Tibial artery (tissue), 4 donors: ENCODE measurements at regions not wholly inside any gene's neighbourhood (a gene's known extent, or its start where the extent isn't known, plus 50 kb on each side); places are given as distances from the start of the nearest gene placed in this dataset.

Experiments used
- DNase-seq, 2 donors: peaks; one replicate each; pipeline ENCODE4 v3.0.0-alpha.2; 2019
- H3K27ac ChIP-seq, 2 donors: fragments of 200-600 bp; sonication (generic) in 1 of 2; 1 replicate in 1 of 2; 2 replicates in 1 of 2; pipeline ENCODE4 v1.5.1; 2018 to 2019; ENCODE audit warnings: mild to moderate bottlenecking in 1 of 2
- H3K27me3 ChIP-seq, 2 donors: fragments of 200-600 bp; sonication (generic) in 1 of 2; one replicate each; pipeline versions ENCODE4 v1.5.1 to v1.6.0; 2016 to 2019
- H3K36me3 ChIP-seq, 3 donors: fragments of 200-600 bp; sonication (generic) in 2 of 3; one replicate each; pipeline ENCODE4 v1.5.1; 2016 to 2019; ENCODE audit warnings: mild to moderate bottlenecking in 2 of 3
- H3K4me1 ChIP-seq, 4 donors: fragments of 200-600 bp; sonication (generic) in 2 of 4; 1 replicate in 3 of 4; 2 replicates in 1 of 4; pipeline ENCODE4 v1.5.1; 2016 to 2019
- H3K4me3 ChIP-seq, 2 donors: fragments of 200-600 bp; sonication (generic) in 1 of 2; 1 replicate in 1 of 2; 2 replicates in 1 of 2; pipeline ENCODE4 v1.5.1; 2018 to 2019; ENCODE audit warnings: mild to moderate bottlenecking in 2 of 2
- H3K9me3 ChIP-seq, 3 donors: fragments of 200-600 bp; sonication (generic) in 1 of 3; one replicate each; pipeline ENCODE4 v1.5.1; 2016 to 2019
- intact Hi-C: fragments of 100-400 bp; cut with DNase I; formaldehyde crosslinking; loops from one replicate; pipeline ENCODE4 v1.15.0; 2023; ENCODE audit warnings: low total_unique reads
- TF ChIP-seq, protein P1 (sequence below), 2 experiments: fragments of 200-600 bp in 1 of 2; fragments of 450-650 bp in 1 of 2; IDR thresholded peaks; one replicate each; pipeline ENCODE4 v1.5.1; 2017 to 2019; ENCODE audit warnings: antibody characterized with exemption in 2 of 2, mild to moderate bottlenecking in 1 of 2, moderate library complexity in 1 of 2

DNA sequence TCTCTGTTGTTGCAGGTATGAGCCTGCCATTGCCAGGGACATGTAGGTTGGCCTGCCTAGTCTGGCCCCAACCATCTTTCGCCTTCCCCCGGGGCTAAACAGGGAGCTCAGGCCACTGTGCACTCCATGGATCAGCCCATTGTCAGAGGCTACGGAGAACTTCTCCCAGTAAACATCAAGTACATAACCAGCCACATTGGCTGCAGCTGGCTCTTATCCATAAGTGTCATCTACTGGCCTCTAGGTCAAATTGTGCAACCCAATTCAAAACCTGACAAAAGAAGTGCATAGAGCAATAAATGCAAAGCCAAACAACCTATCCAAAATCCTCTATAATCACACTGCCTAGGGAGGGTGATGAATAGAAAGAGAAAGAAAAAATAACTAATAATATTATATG, 418.1 kb upstream of the DCC start:
- no peak for DNase-seq
- intact Hi-C loops = loop anchor here (2.0 kb wide), 1 partner anchor 17 kb away; no protein-coding TSS in a partner anchor
- TF ChIP-seq, protein P1, sequence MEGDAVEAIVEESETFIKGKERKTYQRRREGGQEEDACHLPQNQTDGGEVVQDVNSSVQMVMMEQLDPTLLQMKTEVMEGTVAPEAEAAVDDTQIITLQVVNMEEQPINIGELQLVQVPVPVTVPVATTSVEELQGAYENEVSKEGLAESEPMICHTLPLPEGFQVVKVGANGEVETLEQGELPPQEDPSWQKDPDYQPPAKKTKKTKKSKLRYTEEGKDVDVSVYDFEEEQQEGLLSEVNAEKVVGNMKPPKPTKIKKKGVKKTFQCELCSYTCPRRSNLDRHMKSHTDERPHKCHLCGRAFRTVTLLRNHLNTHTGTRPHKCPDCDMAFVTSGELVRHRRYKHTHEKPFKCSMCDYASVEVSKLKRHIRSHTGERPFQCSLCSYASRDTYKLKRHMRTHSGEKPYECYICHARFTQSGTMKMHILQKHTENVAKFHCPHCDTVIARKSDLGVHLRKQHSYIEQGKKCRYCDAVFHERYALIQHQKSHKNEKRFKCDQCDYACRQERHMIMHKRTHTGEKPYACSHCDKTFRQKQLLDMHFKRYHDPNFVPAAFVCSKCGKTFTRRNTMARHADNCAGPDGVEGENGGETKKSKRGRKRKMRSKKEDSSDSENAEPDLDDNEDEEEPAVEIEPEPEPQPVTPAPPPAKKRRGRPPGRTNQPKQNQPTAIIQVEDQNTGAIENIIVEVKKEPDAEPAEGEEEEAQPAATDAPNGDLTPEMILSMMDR (IDR thresholded peaks at IDR 0.05) = no peak

DNA sequence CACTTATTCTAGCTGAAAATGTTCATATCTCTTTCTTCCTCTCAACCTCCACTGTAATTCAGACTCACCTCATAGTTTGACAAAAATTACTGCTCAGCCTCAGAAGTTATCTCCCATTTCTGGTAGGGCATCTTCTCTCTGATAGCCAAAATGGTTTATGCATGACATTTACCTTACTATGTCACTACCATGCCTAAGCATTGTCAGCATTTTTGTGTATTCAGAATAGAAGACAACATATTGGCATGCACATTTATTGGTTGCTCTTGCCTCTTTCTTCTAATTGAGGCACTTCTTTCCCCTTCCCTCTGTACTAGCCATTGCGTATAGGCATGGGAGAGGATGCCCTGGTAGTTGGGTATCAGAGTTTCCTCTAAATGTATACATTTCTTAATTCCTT, 406.1 kb upstream of the DCC start:
- TF ChIP-seq, protein P1 (IDR thresholded peaks at IDR 0.05) = no peak
- Histone ChIP-seq H3K9me3 (no peaks in the 10 kb centered on the region), H3K27me3 (no peaks in the 10 kb centered on the region), H3K4me1 (no peaks in the 10 kb centered on the region), H3K4me3 (no peak overlapping the region), H3K27ac (no peak overlapping the region), H3K36me3 (no peaks in the 10 kb centered on the region)
- intact Hi-C loops = no loop called here
- no peak for DNase-seq

More for the DNA sequence above, 418.1 kb upstream of the DCC start:
- Histone ChIP-seq H3K36me3 (no peaks in the 10 kb centered on the region), H3K27me3 (no peaks in the 10 kb centered on the region), H3K4me1 (no peaks in the 10 kb centered on the region), H3K4me3 (no peak overlapping the region), H3K27ac (no peak overlapping the region), H3K9me3 (peaks cover 0 to 6% (median 0%) of the 10 kb centered on the region in 3 donors)

DNA sequence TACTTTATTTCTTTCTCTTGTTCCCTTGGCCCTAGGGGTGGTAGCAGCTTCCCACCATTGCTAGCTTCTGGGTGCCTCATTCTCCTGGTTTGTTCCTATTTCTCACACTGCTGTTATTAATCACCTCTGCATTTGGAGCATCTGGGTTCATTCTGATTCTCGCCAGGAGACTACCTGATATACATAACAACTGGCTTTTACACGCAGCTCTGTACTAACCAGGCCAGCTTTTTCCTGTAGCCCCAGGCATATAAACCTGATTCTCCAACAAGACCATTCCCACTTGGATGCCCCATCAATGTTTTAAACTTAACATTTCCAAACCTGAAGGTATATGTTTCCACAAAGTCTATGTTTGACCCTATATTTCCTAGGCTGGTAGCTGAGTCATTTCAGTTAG, 403.9 kb upstream of the DCC start:
- Histone ChIP-seq H3K27ac (no peak overlapping the region), H3K27me3 (no peaks in the 10 kb centered on the region), H3K36me3 (no peaks in the 10 kb centered on the region), H3K9me3 (no peaks in the 10 kb centered on the region), H3K4me3 (no peak overlapping the region), H3K4me1 (no peaks in the 10 kb centered on the region)
- TF ChIP-seq, protein P1 (IDR thresholded peaks at IDR 0.05) = no peak
- intact Hi-C loops = no loop called here
- no peak for DNase-seq

DNA sequence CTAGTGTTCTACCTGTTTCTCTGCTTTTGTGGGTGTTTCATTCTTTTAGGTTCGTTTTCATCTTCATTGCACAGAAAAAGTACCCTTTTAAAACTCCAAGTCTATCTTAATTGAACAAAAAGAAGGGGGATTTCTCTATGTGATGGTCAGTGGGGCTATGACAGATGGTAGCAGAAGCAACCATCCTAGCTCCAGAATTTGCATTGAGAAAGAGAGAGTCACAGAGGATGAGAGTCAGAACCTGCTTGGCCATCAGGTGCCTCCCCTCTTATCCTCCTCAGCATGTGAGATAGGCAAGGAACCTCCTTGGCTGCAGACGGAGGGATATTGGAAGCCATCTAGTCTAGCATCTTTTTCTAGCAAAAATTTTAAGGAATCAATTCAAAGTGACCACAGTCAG, 398.0 kb upstream of the DCC start:
- TF ChIP-seq, protein P1 (IDR thresholded peaks at IDR 0.05) = no peak
- DNase-seq = no peak
- H3K9me3 ChIP-seq = no peaks in the 10 kb centered on the region
- no peaks in the 10 kb centered on the region for H3K27me3 ChIP-seq
- intact Hi-C loops = no loop called here
- H3K27ac ChIP-seq = no peak overlapping the region
- H3K4me1 ChIP-seq = no peaks in the 10 kb centered on the region
- H3K4me3 ChIP-seq = no peak overlapping the region
- H3K36me3 ChIP-seq = no peaks in the 10 kb centered on the region

- H3K4me3 ChIP-seq = no peak overlapping the region
- H3K27ac ChIP-seq = no peak overlapping the region
- no peaks in the 10 kb centered on the region for H3K27me3 ChIP-seq
- no peaks in the 10 kb centered on the region for H3K9me3 ChIP-seq
- H3K4me1 ChIP-seq = no peaks in the 10 kb centered on the region
- TF ChIP-seq, protein P1 (IDR thresholded peaks at IDR 0.05) = no peak
- intact Hi-C loops = no loop called here
- DNase-seq = no peak
- H3K36me3 ChIP-seq = no peaks in the 10 kb centered on the region
Measured at GRCh38 chr18:51943281-51943680, 396.7 kb upstream of the DCC start.

DNA sequence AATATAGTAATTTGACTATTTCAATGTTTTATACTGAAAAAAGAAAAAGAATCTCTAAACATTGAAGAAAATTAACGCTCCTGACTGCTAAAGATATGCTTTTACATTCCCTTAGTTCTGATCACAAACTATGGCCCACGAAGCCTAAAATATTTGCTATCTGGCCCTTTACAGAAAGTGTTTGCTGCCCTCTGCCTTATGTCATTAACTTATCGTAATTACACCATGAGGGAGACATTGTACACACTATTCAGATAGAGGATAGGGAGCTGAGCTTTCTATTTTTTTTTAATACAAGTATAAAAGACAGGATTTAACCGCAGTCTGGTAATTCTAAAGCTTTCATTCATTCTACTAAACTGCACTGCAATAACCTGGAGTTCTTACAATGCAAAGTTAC, 393.1 kb upstream of the DCC start:
- Histone ChIP-seq H3K4me3 (no peak overlapping the region), H3K9me3 (no peaks in the 10 kb centered on the region), H3K36me3 (no peaks in the 10 kb centered on the region), H3K27ac (no peak overlapping the region), H3K4me1 (no peaks in the 10 kb centered on the region), H3K27me3 (no peaks in the 10 kb centered on the region)
- TF ChIP-seq, protein P1 (IDR thresholded peaks at IDR 0.05) = no peak
- intact Hi-C loops = no loop called here
- DNase-seq = no peak
